A549 (cell line): ENCODE measurements at regions not wholly inside any gene's neighbourhood (a gene's known extent, or its start where the extent isn't known, plus 50 kb on each side); places are given as distances from the start of the nearest gene placed in this dataset.

Experiments
- ATAC-seq, 2 experiments: fragments of 200-7000 bp in 1 of 2; fragments of >200 bp in 1 of 2; cut with Nextera tagmentation in 1 of 2; cut with Tn5 transposase in 1 of 2; 3 replicates each; pipeline versions ENCODE4 v1.8.0 to v1.9.1; 2018 to 2020; ENCODE audit warnings: mild to moderate bottlenecking in 1 of 2, moderate library complexity in 1 of 2
- CTCF ChIA-PET: fragments of 300-600 bp; sonication (Branson Sonifier 250); formaldehyde crosslinking; extraction: SDS; loops from one replicate; lab custom pipeline; 2021; ENCODE audit warnings: antibody characterized with exemption, inconsistent platforms; lab: Yijun Ruan, JAX
- POLR2A ChIA-PET: fragments of 350-600 bp; formaldehyde crosslinking; extraction: SDS; loops from one replicate; lab custom pipeline; 2021; ENCODE audit warnings: antibody characterized with exemption, inconsistent platforms; lab: Yijun Ruan, JAX
- DNase-seq, 2 experiments: peaks; one replicate each; pipeline versions ENCODE4 v3.0.0 to v3.0.0-alpha.2; 2011 to 2016; ENCODE audit warnings: low read depth in 1 of 2, low spot score in 1 of 2
- FAIRE-seq: peaks from 2 replicates; lab custom pipeline; 2011; peaks lifted over from hg19 to GRCh38; lab: Jason Lieb, UNC
- H3K27ac ChIP-seq, 2 experiments: fragments of >200 bp; sonication (Bioruptor Twin); formaldehyde crosslinking; 3 replicates each; pipeline ENCODE4 v1.5.1; 2016 to 2017
- H3K4me1 ChIP-seq: fragments of >200 bp; sonication (Bioruptor Twin); formaldehyde crosslinking; 3 replicates; pipeline ENCODE4 v1.6.1; 2016
- H3K4me2 ChIP-seq: fragments of >200 bp; sonication (Bioruptor Twin); formaldehyde crosslinking; 3 replicates; pipeline ENCODE4 v1.6.1; 2016
- H3K4me3 ChIP-seq: fragments of >200 bp; sonication (Bioruptor Twin); formaldehyde crosslinking; 3 replicates; pipeline ENCODE4 v1.5.1; 2016
- H3K9me3 ChIP-seq: fragments of >200 bp; sonication (Bioruptor Twin); formaldehyde crosslinking; 3 replicates; pipeline ENCODE4 v1.6.1; 2016
- CHD2 ChIP-seq: fragments of 150-350 bp; IDR thresholded peaks from 2 replicates; pipeline ENCODE4 v1.6.1; 2014; ENCODE audit warnings: low read length; ENCODE audit not compliant: partially characterized antibody
- CHD4 ChIP-seq: fragments of 200-600 bp; sonication (generic); IDR thresholded peaks from 2 replicates; pipeline ENCODE4 v1.6.1; 2016; ENCODE audit warnings: antibody characterized with exemption, mild to moderate bottlenecking, borderline replicate concordance
- CTCF ChIP-seq: fragments of >200 bp; sonication (Bioruptor Twin); formaldehyde crosslinking; IDR thresholded peaks from 3 replicates; pipeline ENCODE4 v1.5.1; 2016
- FOSL2 ChIP-seq, 2 experiments: fragments of 450-650 bp in 1 of 2; fragments of >200 bp in 1 of 2; sonication (Bioruptor Twin) in 1 of 2; formaldehyde crosslinking; IDR thresholded peaks; 2 replicates each; pipeline versions ENCODE4 v1.5.0 to v1.6.1; 2016 to 2020; ENCODE audit warnings: mild to moderate bottlenecking in 1 of 2, moderate library complexity in 1 of 2
- HDAC2 ChIP-seq: fragments of 200-600 bp; sonication (generic); IDR thresholded peaks from 2 replicates; pipeline ENCODE4 v1.6.1; 2016
- HES2 ChIP-seq: fragments of >200 bp; sonication (Bioruptor Twin); formaldehyde crosslinking; IDR thresholded peaks from 2 replicates; pipeline ENCODE4 v1.6.1; 2016
- HEYL ChIP-seq: fragments of 250-450 bp; sonication (Bioruptor Pico); IDR thresholded peaks from 2 replicates; pipeline ENCODE4 v1.8.0; 2021; ENCODE audit warnings: mild to moderate bottlenecking, moderate library complexity
- HMGXB4 ChIP-seq: fragments of 250-450 bp; sonication (Bioruptor Pico); IDR thresholded peaks from 2 replicates; pipeline ENCODE4 v1.5.0; 2021; ENCODE audit warnings: mild to moderate bottlenecking, moderate library complexity, borderline replicate concordance
- KDM1A ChIP-seq: fragments of 200-600 bp; sonication (generic); IDR thresholded peaks from 2 replicates; pipeline ENCODE4 v1.6.1; 2016; ENCODE audit warnings: low read depth, mild to moderate bottlenecking
- KDM5A ChIP-seq: fragments of 200-600 bp; sonication (generic); IDR thresholded peaks from 2 replicates; pipeline ENCODE4 v1.6.1; 2016; ENCODE audit warnings: antibody characterized with exemption, mild to moderate bottlenecking
- MAX ChIP-seq: IDR thresholded peaks from 2 replicates; pipeline ENCODE4 v1.6.1; 2012
- NPAS2 ChIP-seq: fragments of 250-450 bp; sonication (Bioruptor Pico); IDR thresholded peaks from 2 replicates; pipeline ENCODE4 v1.8.0; 2022; ENCODE audit warnings: mild to moderate bottlenecking, moderate library complexity, borderline replicate concordance
- POLR2AphosphoS2 ChIP-seq: conservative IDR thresholded peaks from 2 replicates; pipeline ENCODE4 v1.6.1; 2012; ENCODE audit warnings: low read length, improper control_type of control experiment, inconsistent platforms
- REST ChIP-seq: fragments of 200-600 bp; sonication (generic); IDR thresholded peaks from 2 replicates; pipeline ENCODE4 v1.6.1; 2016; ENCODE audit warnings: antibody characterized with exemption, mild to moderate bottlenecking, moderate library complexity
- SREBF2 ChIP-seq: fragments of 450-650 bp; IDR thresholded peaks from 2 replicates; pipeline ENCODE4 v1.6.1; 2014; ENCODE audit warnings: mild to moderate bottlenecking, moderate library complexity
- TP53 ChIP-seq: fragments of 250-450 bp; sonication (Bioruptor Pico); IDR thresholded peaks from 2 replicates; pipeline ENCODE4 v1.5.0; 2021; ENCODE audit warnings: mild to moderate bottlenecking, moderate library complexity
- ZFP36 ChIP-seq: fragments of 450-650 bp; IDR thresholded peaks from 2 replicates; pipeline ENCODE4 v1.6.1; 2014; ENCODE audit warnings: borderline replicate concordance; ENCODE audit not compliant: partially characterized antibody
- WGBS: methylation state at CpG from one replicate; pipeline ENCODE4 v1.1.6; 2017; ENCODE audit errors: missing lambda C conversion rate; 5-methylcytosine and 5-hydroxymethylcytosine counted together

GRCh38 chr5:147966326-147966725 is 60.0 kb upstream of the C5orf46 start:
- no peak overlapping the region for H3K27ac ChIP-seq
- ChIA-PET POLR2A (no interaction called here), CTCF (no interaction called here)
- ATAC-seq (no peak), DNase-seq (no peak), FAIRE-seq (no peak)
- H3K4me2 ChIP-seq, result no peak overlapping the region
- 2% methylated on average over 2 of the region's 2 CpGs for WGBS
- TF ChIP-seq ZFP36, result no peak
- no peak for TF ChIP-seq NPAS2
- H3K4me1 ChIP-seq, result no peaks in the 10 kb centered on the region
- no peaks in the 10 kb centered on the region for H3K9me3 ChIP-seq
- no peak overlapping the region for H3K4me3 ChIP-seq

- POLR2A ChIA-PET, result no interaction called here
- TF ChIP-seq HES2 (no peak), FOSL2 (IDR thresholded peaks at IDR 0.05) (no peak), FOSL2 (CRISPR knock-in tag; IDR thresholded peaks at IDR 0.05) (no peak), SREBF2 (no peak), CHD2 (no peak), ZFP36 (no peak), KDM5A (no peak), KDM1A (no peak), CHD4 (no peak), TP53 (CRISPR knock-in tag) (no peak), REST (no peak), HDAC2 (no peak), HMGXB4 (no peak), MAX (no peak), CTCF (no peak)
- CTCF ChIA-PET, result no interaction called here
- Histone ChIP-seq H3K4me3 (no peak overlapping the region), H3K27ac (no peak overlapping the region), H3K4me2 (no peak overlapping the region), H3K9me3 (no peaks in the 10 kb centered on the region), H3K4me1 (no peaks in the 10 kb centered on the region)
- DNase-seq, result no peak
- no peak for FAIRE-seq
- no peak for ATAC-seq
Observed at GRCh38 chr5:147965715-147966114, 59.4 kb upstream of the C5orf46 start.

- Histone ChIP-seq H3K27ac (no peak overlapping the region), H3K4me3 (no peak overlapping the region), H3K4me2 (no peak overlapping the region), H3K4me1 (no peaks in the 10 kb centered on the region), H3K9me3 (no peaks in the 10 kb centered on the region)
- ATAC-seq, result no peak
- POLR2A ChIA-PET, result no interaction called here
- no peak for TF ChIP-seq HEYL (CRISPR knock-in tag)
- TF ChIP-seq POLR2AphosphoS2, result no peak
- 22% methylated on average over 4 of the region's 4 CpGs for WGBS
- CTCF ChIA-PET, result no interaction called here
- no peak for FAIRE-seq
- DNase-seq, result no peak
Observed at GRCh38 chr5:147963948-147964693, 57.8 kb upstream of the C5orf46 start.
